GM19395 (cell line): ENCODE measurements at regions not wholly inside any gene's neighbourhood (a gene's known extent, or its start where the extent isn't known, plus 50 kb on each side); places are given as distances from the start of the nearest gene placed in this dataset.
"Not testable (repeated sequence)": the region's sequence is repeated elsewhere in the genome, so short reads cannot be mapped to it uniquely, and the experiment has no call there.

Source experiments
- ATAC-seq: cut with Tn5 transposase; IDR thresholded peaks from one replicate; pipeline ENCODE4 v1.9.1; 2021; ENCODE audit warnings: mild to moderate bottlenecking, moderate library complexity; ENCODE audit not compliant: unreplicated experiment

DNA sequence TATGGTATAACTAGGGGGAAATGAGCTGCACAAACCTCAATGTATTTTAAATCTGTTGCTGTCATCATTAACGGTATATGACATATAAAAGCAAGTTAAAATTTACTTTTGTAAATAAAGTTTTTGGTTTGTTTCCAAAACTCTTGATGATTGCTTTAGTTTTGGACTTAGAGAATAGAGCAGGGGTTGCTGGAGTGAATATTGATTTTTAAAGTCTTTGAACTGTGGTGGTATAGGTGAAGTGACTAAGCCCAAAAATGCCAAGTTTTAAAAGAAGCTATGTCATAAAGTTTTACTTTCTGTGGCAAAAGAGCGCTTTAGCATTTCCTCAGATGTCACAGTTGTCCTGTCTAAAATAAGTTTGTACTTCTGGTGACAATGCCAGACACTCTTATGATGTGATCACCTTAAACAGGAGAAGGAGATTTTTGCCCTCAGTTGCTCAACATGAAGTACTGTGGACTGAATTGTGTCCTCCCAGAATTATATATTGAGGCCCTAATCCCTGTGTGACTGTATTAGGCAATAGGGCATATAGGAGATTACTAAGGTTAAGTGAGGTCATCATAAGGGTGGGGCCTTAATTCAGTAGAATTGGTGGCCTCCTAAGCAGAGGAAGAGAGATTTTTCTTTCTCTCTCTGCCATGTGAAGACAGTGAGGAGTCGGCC is 175.2 kb upstream of the PLGLB1 start:
- not testable (repeated sequence) for ATAC-seq

DNA sequence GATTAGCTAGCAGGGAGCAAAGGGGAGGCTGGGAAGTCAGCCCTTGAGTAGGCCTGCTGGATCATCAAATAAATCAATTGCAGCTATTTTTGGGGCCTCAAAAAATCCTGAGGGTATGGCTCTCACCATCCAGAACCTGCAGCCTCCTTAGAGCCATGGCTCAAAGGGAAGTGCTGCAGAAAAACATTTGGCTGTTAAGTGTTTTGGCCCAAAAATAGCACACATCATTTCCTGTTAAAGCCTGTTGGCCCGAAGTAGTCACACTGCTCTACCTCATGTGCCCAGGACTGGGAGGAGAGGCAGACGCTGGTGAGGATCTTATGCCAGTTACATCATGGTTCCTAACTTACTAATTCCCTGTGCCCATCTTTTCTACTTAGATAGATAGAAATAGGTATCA is 176.8 kb upstream of the PLGLB1 start:
- not testable (repeated sequence) for ATAC-seq

DNA sequence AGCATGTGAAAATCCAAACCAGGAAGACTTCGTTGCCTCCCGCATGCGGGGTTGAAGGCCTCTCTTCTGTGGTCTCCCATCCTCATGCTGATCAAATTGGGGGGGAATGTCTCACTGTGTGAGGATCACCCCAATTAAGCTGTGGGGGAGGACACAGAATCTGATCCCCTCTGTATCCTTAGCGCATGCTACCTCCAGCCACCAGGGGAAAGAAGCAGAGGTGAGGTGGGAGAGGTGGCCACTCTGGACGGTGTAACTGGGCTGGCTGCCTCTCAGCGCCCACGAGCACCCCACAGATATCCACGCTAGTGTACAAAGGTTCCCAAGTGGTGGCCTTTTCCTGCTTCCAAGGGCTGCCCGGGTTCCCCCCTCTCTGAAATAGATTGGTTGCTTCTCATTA is 177.6 kb upstream of the PLGLB1 start:
- not testable (repeated sequence) for ATAC-seq

DNA sequence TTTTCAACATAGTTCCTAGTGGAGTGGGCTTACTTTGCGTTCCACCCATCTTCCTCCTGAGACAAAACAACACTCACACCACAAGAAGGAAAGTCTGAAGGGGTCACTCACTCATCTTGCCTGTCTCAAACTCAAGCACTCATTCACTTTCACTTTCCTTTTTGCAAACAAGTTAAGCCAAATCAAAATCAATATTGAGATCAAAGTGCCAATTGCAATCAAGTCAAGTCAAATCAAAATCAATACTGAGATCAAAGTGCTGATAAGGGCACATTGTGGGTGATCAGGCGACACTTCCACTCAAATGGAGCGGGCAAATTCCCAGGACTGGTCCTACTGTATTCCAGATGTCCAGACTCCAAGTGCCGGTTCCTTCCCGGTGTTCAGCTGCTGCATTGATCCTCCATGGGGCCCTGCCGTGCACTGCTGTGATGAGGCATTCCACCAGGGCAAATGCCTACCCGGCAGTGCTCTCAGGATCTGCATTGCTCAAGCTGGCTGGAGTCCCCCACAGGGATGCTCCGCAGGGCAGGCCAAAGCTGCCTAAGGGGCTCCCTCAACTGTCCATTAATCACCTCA is 183.0 kb upstream of the PLGLB1 start:
- not testable (repeated sequence) for ATAC-seq

DNA sequence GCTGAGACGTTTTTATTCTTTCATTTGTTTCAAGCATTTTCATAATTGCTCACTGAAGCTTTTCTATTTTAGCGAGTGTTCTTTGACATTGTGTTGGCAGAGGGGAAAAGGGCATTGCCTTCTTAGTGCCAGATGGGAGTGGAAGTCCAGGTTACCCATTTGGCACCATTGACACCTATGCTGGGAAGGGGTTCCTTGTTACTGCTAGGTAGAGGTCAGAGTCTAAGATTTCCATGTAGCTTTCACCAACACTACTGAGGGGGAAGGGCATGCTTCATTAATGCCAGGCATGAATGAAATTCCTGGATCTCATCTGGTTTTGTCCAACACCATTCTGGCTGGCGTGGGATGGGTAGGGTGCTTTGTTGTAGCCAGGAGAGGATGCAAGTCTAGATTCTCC is 191.3 kb upstream of the PLGLB1 start:
- ATAC-seq, result not testable (repeated sequence)

DNA sequence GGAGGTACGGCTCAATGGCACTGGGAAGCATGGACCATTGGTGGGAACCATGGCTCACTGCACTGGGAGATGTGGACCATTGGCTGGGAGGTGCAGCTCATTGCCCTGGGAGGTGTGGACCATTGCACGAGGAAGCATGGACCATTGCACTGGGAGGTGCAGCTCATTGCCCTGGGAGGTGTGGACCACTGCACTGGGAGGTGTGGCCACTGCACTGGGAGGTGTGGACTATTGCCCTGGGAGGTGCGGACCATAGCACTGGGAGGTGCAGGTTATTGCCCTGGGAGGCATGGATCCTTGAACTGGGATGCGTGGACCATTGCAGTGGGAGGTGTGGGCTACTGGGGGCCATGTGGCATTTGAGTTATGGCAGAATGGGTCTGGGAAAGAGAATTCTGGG is 195.4 kb upstream of the PLGLB1 start:
- not testable (repeated sequence) for ATAC-seq

DNA sequence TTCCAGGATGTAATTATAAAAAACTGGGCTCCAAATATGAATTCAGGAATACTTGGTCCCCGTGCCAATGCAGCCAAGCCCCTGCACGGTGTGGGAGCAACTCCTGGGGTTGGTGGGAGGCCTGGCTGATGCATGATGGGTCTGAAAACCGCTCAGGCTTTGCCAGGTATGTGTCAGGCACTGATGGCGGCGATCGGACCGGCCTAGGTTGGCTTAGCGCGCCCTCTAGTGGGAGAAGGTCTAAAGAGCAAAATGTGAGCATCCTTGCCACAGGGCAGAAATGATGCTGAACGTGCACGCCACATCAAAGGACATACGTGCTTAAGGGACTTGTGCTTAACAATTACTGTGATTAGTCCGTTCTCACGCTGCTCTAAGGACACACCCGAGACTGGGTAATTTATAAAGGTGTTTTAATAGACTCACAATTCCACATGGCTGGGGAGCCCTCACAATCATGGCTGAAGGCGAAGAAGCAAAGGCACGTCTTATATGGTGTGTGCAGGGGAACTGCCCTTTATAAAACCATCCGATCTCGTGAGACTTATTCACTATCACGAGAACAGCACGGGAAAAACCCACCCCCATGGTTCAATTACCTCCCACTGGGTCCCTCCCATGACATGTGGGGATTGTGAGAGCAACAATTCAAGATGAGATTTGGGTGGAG is 196.2 kb upstream of the PLGLB1 start:
- ATAC-seq, result peak; percentile 75

DNA sequence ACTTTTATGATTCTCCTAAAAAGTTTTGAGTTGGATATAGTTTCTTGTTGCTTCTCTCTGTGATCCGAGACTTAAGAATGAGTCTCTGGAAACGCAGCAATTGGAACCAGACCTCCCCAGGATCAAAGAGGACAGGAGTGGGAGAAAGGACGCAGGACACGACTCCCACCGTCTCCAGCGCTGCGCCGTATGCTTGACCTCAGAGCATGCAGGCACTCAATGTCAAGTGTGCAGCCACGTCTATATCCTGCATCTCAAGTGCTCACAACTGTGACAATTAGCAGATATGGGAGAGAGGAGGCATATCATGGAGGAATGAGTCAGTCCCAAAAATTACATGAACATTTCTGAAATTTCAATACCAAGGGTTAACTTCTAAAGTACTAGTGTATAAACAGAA is 199.0 kb upstream of the PLGLB1 start:
- ATAC-seq, result not testable (repeated sequence)

DNA sequence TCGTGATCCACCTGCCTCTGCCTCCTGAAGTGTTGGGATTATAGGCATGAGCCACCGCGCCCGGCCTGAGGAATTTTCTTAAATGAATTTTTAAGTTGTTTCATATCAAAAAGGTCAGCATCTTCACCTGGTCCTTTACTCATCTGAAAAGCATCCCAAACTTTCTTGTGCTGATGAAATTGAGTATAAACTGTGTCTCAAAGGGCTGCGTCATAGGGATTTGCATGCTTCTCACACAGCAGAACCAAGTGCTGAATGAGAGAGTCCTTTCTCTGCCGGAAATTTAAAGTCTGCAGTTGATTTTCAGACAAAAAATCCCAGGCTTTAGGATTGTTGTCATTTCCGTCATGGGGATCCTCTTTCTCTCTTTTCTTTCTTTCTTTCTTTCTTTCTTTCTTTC is 200.5 kb upstream of the PLGLB1 start:
- ATAC-seq, result not testable (repeated sequence)

DNA sequence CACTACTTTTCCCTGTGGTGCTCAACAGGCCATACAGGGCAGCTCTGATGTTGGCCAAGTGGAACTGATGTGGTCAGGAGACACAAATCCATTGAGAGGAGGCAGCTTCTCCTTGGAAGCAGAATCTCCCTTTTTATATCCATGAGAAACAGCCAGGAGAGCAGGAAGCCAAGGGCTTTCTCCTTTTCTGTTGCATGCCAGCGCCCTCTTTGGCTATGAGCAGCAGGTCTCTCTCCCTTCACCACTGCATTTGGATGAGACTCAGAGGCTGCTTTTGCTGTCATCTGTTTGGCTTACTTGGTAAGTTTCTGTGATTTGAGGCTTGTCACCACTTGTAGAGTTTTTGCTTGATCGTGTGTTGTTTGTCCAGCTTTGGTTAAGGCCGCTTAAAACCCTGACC is 202.2 kb upstream of the PLGLB1 start:
- ATAC-seq, result not testable (repeated sequence)

DNA sequence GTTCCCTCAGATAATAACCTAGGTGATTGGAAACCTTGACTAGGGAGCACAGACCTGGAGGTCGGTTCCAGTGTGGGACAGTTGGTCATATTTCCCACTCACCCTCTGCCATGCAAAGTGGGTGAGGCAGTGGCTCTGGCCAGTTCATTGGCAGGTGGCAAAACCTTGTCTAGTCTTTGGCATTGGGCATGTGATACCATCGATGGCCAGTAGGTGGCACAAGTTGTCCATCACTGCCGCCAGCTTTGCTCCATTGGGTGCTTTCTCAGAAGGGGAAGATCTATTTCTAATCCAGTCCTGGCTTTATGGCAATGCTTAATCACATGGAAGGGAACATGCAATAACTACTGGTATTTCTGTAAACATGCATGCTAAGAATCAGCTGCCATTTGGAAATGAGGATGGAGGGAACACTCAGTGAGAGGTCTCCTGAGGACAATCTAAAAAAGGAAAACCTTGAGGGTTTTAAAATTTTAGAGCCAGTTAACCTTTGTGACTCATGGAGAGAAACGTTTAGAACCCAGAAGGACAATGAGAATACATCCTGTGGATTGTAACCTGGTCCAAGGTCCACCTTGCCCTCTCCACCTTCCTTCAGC is 207.5 kb upstream of the PLGLB1 start:
- ATAC-seq, result not testable (repeated sequence)

DNA sequence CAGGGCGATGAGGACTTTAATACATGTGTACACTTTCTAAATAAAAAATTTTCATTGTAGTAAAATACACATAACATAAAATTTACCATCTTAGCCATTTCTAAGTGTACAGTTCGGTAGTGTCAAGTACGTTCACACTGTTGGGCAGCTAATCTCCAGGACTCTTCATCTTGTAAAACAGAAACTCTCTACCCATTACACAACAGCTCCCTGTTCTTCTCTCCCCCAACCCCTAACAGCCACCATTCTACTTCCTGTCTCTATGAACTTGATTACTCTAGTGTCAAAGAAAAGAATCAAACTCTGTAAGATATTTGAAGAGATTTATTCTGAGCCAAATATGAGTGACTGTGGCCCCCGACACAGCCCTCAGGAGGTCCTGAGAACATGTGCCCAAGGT is 208.3 kb upstream of the PLGLB1 start:
- not testable (repeated sequence) for ATAC-seq

DNA sequence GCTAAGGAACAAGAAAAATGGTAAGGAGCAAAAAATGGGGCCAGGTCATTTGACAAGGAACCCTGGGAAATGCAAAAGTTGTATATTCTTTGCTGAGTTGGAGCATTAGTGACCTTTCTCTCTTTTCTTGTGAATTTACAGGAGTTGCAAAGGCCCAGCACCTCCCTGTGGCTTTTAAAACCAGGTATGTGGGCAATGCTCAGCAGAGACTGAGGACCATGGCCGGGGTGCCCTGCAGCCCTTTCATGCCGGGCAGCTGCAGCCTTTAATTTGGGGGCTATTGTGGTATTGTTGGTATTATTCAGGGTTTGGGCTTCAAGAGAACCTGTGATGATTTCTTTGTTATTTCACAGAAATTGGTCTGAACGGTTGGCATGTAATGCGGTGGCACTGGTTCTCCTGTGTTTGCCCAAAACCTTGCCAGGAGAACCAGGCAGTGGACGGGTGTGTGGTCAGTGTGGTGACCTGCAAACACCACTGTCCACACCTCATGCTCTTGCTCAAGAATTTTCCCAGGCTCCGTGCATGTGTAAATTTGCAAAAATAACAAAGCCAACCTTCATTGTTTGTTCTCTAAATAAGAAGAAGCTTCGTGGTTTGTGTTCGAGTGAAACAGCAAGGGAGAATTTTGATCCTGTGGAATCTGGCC is 213.8 kb upstream of the PLGLB1 start:
- ATAC-seq, result not testable (repeated sequence)

DNA sequence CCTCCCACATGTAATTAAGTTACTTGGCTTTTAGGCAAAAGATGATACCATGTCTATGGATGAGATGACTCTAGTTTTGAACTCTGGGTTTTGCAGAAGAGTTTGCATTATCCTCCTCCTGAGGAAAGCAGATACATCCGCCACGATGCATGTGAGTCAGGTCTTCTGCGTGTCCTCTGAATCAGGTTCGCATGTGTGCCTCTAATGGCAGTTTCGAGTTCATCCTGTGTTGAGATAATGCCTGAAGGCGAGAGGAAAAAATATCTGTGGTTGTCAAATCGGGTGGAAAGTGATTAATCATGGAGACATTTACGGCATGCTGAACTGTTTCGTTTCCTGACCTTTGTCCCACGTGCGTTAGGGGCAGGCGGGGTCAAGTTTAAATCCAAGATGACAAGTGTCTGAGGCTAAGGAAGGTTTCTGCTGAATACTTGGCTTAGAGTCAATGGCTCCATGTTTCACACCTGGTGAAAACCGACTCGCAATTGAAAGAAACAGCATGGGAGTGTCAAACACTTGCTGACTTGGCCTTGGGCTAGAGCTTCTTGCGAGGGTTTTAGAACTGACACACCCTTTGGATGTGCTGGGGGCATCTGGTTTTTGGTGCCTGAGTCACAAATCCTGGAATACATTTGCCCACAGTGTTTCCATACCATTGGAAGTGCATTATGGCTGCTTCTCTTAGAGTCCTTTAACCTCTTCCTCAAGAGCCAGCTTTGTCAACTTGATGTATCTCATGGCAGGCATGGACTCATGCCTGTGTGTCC is 216.1 kb upstream of the PLGLB1 start:
- ATAC-seq, result not testable (repeated sequence)

DNA sequence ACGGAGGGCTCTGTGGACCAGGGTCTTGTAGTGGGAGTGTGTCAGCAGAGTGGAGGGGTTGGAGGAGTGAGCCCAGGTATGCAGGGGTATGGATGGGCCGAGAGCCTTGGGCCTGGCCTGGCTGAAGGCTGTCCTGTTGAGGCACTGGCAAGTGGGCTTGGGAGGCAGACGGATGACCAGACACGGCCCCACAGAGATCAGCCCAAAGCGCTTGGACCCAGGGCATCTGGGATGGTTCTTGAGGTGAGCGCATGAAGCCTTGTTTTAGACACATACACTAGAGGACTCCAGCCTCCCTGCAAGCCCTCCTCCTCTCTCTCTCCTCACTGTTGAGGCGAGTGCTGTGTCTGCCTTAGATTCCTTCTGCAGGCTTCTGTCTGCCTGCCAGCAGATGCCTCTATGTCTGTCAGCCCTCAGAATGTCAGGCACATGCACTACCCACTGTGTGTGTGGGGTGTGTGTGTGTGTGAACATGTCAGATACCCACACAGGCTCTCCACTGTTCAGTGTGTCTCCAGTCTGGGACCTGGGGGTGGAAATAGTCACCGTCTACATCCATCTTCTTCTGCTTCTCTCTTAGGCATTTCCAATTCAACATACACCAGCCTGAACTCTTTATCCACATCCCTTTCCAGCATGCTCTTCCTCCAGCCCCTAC is 218.0 kb upstream of the PLGLB1 start:
- not testable (repeated sequence) for ATAC-seq

DNA sequence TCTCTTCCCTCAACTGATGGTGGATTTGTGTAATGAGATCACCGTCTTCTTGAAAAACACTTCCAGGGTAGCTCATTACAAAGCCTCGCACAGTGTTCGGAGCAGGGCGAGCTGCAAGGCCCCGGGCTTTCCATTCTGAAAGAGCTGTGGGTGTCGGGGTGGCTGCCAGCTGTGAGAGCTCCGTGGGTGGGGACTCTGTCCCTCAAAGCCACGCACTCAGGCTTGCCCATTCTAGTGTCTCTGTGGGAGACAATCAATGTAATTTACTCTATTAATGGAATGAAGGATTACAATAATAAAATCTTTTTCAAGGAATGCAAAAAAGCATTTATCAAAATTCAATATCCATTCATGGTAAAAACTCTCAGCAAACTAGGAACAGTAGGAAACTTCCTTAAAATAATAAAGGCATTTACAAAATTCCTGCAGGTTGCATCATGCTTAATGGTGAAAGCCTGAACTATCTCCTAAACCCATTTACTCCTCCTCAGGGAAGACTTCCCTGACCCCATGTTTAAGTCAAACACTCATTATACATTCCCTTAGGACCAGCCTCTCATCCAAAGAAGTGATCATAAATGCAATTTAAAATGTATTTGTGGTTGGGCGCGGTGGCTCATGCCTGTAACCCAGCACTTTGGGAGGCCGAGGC is 224.5 kb upstream of the PLGLB1 start:
- not testable (repeated sequence) for ATAC-seq

DNA sequence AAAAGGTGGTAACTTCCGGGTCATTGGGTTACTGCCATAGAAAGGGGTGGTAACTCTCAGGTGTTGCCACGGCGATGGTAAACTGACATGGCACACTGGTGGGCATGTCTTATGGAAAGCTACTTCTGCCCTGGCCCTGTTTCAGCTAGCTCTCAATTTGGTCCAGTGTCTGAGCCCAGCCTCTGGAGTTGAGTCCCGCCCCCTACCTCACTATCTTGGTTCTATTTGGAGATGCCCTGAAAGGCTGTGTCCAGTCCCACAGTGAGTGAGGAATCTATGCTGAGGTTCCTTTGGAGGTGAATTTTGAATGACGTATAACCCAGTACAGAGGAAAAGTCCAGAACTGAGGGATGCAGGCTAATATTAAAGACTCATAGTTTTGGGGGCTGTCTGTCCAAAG is 230.4 kb upstream of the PLGLB1 start:
- ATAC-seq, result not testable (repeated sequence)

DNA sequence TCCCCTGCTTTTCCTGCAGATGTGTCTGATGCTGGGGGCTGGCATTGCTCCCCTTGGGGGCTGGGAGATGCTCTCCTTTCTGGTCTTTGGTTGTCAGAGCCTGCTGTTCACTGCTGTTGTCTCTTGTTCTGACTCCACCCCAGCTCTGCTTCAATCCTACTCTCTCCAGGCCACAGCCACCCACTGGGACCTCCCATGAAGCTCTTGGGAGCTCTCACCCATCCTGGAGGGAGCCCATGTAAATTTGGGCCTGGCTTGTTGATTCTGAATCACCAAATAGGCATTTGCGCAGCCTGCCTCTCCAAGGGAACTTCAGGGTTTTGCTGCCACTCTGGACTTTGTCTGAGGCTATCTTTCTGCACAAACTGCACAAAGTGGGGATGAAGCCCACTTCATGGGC is 232.9 kb upstream of the PLGLB1 start:
- ATAC-seq, result not testable (repeated sequence)

DNA sequence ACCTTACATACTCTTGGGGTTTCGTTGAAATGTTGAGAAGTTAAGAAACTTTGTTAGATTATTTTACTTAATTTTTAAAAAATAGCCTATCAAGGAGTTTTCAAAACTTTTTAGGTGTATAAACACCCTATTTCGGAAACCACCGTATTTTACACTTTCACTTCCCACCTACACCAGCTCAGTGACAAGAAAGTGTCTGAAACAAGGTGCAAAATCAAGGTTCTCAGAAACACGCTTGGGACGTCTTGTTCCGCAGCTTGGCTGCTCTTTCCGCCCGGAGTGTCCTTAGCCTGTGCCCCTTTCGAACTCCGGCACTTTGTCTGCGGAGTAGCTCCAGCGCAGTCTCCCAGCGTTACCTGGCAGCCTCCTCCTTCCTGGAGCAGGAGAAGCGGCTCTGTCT is 233.8 kb upstream of the PLGLB1 start:
- ATAC-seq, result not testable (repeated sequence)
